Mesendoderm (in vitro differentiated cells): ENCODE measurements at regions not wholly inside any gene's neighbourhood (a gene's known extent, or its start where the extent isn't known, plus 50 kb on each side); places are given as distances from the start of the nearest gene placed in this dataset.

Experiments used
- DNase-seq: peaks from one replicate; pipeline ENCODE4 v3.0.0; 2013
- H2AK5ac ChIP-seq: 2 replicates; pipeline ENCODE4 v1.6.1; 2013; ENCODE audit warnings: low read length, inconsistent platforms
- H2BK120ac ChIP-seq: 2 replicates; pipeline ENCODE4 v1.6.1; 2013; ENCODE audit warnings: low read depth, mild to moderate bottlenecking, low read length, moderate library complexity, mixed read lengths
- H2BK15ac ChIP-seq: replicated peaks from 2 replicates; pipeline ENCODE4 v1.6.1; 2013; ENCODE audit warnings: low read depth, mild to moderate bottlenecking, moderate library complexity
- H2BK5ac ChIP-seq: 2 replicates; pipeline ENCODE4 v1.6.1; 2013; ENCODE audit warnings: low read length, inconsistent platforms
- H3K18ac ChIP-seq: 2 replicates; pipeline ENCODE4 v1.6.1; 2013; ENCODE audit warnings: mild to moderate bottlenecking, low read length, mixed read lengths
- H3K23ac ChIP-seq: one replicate; pipeline ENCODE4 v1.6.1; 2013; ENCODE audit warnings: low read length
- H3K27ac ChIP-seq: 2 replicates; pipeline ENCODE4 v1.5.1; 2013; ENCODE audit warnings: low read depth, mild to moderate bottlenecking, inconsistent platforms, low read length, moderate library complexity
- H3K27me3 ChIP-seq: 2 replicates; pipeline ENCODE4 v1.6.1; 2013; ENCODE audit warnings: low read length, control low read depth, mild to moderate bottlenecking, inconsistent platforms; ENCODE audit not compliant: insufficient read depth, poor library complexity
- H3K36me3 ChIP-seq: 2 replicates; pipeline ENCODE4 v1.6.1; 2013; ENCODE audit warnings: low read length, inconsistent platforms; ENCODE audit not compliant: control insufficient read depth, insufficient read depth
- H3K4ac ChIP-seq: one replicate; pipeline ENCODE4 v1.6.1; 2013; ENCODE audit warnings: low read depth, mild to moderate bottlenecking, low read length, moderate library complexity
- H3K4me1 ChIP-seq: 2 replicates; pipeline ENCODE4 v1.6.1; 2013; ENCODE audit warnings: low read depth, low read length, inconsistent platforms; ENCODE audit not compliant: control insufficient read depth
- H3K4me2 ChIP-seq: 2 replicates; pipeline ENCODE4 v1.6.1; 2013; ENCODE audit warnings: low read length
- H3K4me3 ChIP-seq: 2 replicates; pipeline ENCODE4 v1.5.1; 2013; ENCODE audit warnings: mild to moderate bottlenecking, low read length
- H3K56ac ChIP-seq: one replicate; pipeline ENCODE4 v1.6.1; 2013; ENCODE audit warnings: low read length
- H3K79me1 ChIP-seq: 2 replicates; pipeline ENCODE4 v1.6.1; 2013; ENCODE audit warnings: low read length, inconsistent platforms
- H3K79me2 ChIP-seq: 2 replicates; pipeline ENCODE4 v1.6.1; 2013; ENCODE audit warnings: mild to moderate bottlenecking, low read length; ENCODE audit not compliant: control insufficient read depth, insufficient read depth
- H3K9ac ChIP-seq: 2 replicates; pipeline ENCODE4 v1.6.1; 2013; ENCODE audit warnings: low read length, inconsistent platforms
- H4K5ac ChIP-seq: one replicate; pipeline ENCODE4 v1.6.1; 2013; ENCODE audit warnings: low read length
- H4K8ac ChIP-seq: one replicate; pipeline ENCODE4 v1.6.1; 2013; ENCODE audit warnings: low read depth, mild to moderate bottlenecking, control low read depth, low read length, moderate library complexity
- WGBS: extraction: QIAGEN DNeasy Blood & Tissue Kit; methylation state at CpG from one replicate; pipeline ENCODE4 v1.1.7; 2013; ENCODE audit warnings: low lambda C conversion rate, missing lambda C conversion rate; ENCODE audit not compliant: insufficient coverage; ENCODE audit errors: extremely low coverage; 5-methylcytosine and 5-hydroxymethylcytosine counted together

DNA sequence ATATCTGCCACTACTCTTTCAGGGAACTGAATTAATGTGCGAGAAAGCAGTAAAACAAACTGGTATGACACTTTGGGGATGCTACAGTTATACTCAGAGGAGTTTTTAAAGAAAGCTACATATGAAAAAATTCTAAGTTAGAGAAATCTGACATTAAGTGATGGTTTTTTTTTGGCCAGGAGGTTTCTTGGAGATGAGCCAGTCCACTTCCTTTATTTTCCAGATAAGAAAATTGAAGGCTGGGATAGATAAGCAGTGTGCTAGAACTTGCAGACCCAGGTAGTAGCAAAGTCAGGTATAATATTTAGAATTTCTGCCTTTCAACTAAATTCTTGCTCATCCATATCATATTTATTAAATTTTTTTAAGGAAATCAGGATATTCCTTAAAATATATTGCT lies 106.8 kb downstream of the FAT4 start:
- no CpG with 5 or more reads among the region's 1 CpG for WGBS
- no peak overlapping the region for H4K8ac ChIP-seq
- H4K5ac ChIP-seq, result no peak overlapping the region
- no peaks in the 10 kb centered on the region for H3K79me2 ChIP-seq
- H2BK15ac ChIP-seq, result no peak overlapping the region
- no peaks in the 10 kb centered on the region for H3K36me3 ChIP-seq
- H3K56ac ChIP-seq, result no peak overlapping the region
- H3K4ac ChIP-seq, result no peak overlapping the region
- no peak for DNase-seq
- H3K27ac ChIP-seq, result no peak overlapping the region
- no peak overlapping the region for H2BK120ac ChIP-seq
- H3K23ac ChIP-seq, result no peak overlapping the region
- no peak overlapping the region for H3K4me2 ChIP-seq
- H2AK5ac ChIP-seq, result no peak overlapping the region
- no peak overlapping the region for H2BK5ac ChIP-seq
- no peak overlapping the region for H3K18ac ChIP-seq
- no peak overlapping the region for H3K9ac ChIP-seq
- no peaks in the 10 kb centered on the region for H3K4me1 ChIP-seq
- H3K79me1 ChIP-seq, result no peaks in the 10 kb centered on the region
- no peaks in the 10 kb centered on the region for H3K27me3 ChIP-seq
- H3K4me3 ChIP-seq, result no peak overlapping the region

GRCh38 chr4:125423124-125423523 lies 108.4 kb downstream of the FAT4 start:
- Histone ChIP-seq H3K27ac (no peak overlapping the region), H3K18ac (no peak overlapping the region), H3K27me3 (no peaks in the 10 kb centered on the region), H3K4me2 (no peak overlapping the region), H3K23ac (no peak overlapping the region), H3K4ac (no peak overlapping the region), H3K56ac (no peak overlapping the region), H4K5ac (no peak overlapping the region), H3K36me3 (no peaks in the 10 kb centered on the region), H2BK5ac (no peak overlapping the region), H3K9ac (no peak overlapping the region), H3K79me1 (no peaks in the 10 kb centered on the region), H4K8ac (no peak overlapping the region), H3K79me2 (no peaks in the 10 kb centered on the region), H3K4me1 (no peaks in the 10 kb centered on the region), H2BK15ac (no peak overlapping the region), H2BK120ac (no peak overlapping the region), H3K4me3 (no peak overlapping the region), H2AK5ac (no peak overlapping the region)
- WGBS, result no CpG with 5 or more reads among the region's 2 CpGs
- no peak for DNase-seq

DNA sequence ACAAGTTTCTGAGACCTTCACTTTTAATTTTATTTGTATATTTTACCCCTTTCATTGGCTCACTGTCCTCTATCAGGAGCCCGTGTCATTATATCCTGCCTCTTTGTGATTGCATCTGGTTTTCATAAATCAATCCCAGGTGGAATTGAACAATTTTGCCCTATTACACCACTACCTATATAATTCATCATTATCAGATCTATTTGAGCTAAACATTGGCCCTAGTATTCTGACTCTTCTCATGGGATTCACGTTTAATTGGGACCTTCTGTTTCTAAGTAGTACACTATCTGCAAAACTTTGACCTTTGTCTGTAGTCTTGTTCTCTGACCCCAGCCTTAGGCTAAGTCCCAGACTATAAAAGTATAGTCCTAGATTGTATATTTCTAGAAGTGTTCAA lies 114.1 kb downstream of the FAT4 start:
- Histone ChIP-seq H3K4ac (no peak overlapping the region), H4K8ac (no peak overlapping the region), H3K36me3 (no peaks in the 10 kb centered on the region), H2BK15ac (no peak overlapping the region), H3K4me2 (no peak overlapping the region), H3K9ac (no peak overlapping the region), H3K56ac (no peak overlapping the region), H2BK5ac (no peak overlapping the region), H3K4me1 (no peaks in the 10 kb centered on the region), H3K4me3 (no peak overlapping the region), H3K18ac (no peak overlapping the region), H2BK120ac (no peak overlapping the region), H3K79me2 (no peaks in the 10 kb centered on the region), H4K5ac (no peak overlapping the region), H3K79me1 (no peaks in the 10 kb centered on the region), H3K27me3 (no peaks in the 10 kb centered on the region), H3K23ac (no peak overlapping the region), H3K27ac (no peak overlapping the region), H2AK5ac (no peak overlapping the region)
- DNase-seq, result no peak
- WGBS, result no CpG with 5 or more reads among the region's 2 CpGs

DNA sequence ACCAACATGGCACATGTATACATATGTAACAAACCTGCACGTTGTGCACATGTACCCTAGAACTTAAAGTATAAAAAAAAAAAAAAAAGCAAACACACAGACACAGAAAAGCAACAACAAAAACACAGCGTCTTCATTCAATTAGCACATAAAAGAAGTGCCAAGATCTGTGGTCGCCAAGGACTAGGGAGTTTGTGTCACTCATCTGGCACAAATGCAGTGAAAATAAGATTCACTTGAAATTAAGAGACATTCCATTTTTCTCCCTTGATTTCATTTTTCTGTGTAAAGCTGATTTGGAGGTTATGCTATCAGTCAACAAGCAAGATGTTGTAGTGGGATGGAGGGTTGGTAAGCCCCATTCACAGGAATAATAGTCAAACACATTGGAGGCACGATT lies 115.3 kb downstream of the FAT4 start:
- Histone ChIP-seq H3K18ac (no peak overlapping the region), H3K56ac (no peak overlapping the region), H2BK5ac (no peak overlapping the region), H3K27me3 (no peaks in the 10 kb centered on the region), H3K4me3 (no peak overlapping the region), H3K23ac (no peak overlapping the region), H4K5ac (no peak overlapping the region), H3K9ac (no peak overlapping the region), H3K4me1 (no peaks in the 10 kb centered on the region), H3K36me3 (no peaks in the 10 kb centered on the region), H4K8ac (no peak overlapping the region), H3K4ac (no peak overlapping the region), H2BK120ac (no peak overlapping the region), H2AK5ac (no peak overlapping the region), H3K4me2 (no peak overlapping the region), H3K79me2 (no peaks in the 10 kb centered on the region), H2BK15ac (no peak overlapping the region), H3K79me1 (no peaks in the 10 kb centered on the region), H3K27ac (no peak overlapping the region)
- no CpG with 5 or more reads among the region's 4 CpGs for WGBS
- DNase-seq, result no peak

- no peak overlapping the region for H4K5ac ChIP-seq
- no peaks in the 10 kb centered on the region for H3K79me2 ChIP-seq
- H3K4me3 ChIP-seq, result no peak overlapping the region
- H3K4me1 ChIP-seq, result no peaks in the 10 kb centered on the region
- H2BK120ac ChIP-seq, result no peak overlapping the region
- no peak overlapping the region for H3K9ac ChIP-seq
- H3K27me3 ChIP-seq, result no peaks in the 10 kb centered on the region
- no peak overlapping the region for H3K18ac ChIP-seq
- H4K8ac ChIP-seq, result no peak overlapping the region
- H3K56ac ChIP-seq, result no peak overlapping the region
- no peak overlapping the region for H2BK15ac ChIP-seq
- H3K79me1 ChIP-seq, result no peaks in the 10 kb centered on the region
- no peak overlapping the region for H3K4me2 ChIP-seq
- no peak overlapping the region for H3K4ac ChIP-seq
- no peak overlapping the region for H2BK5ac ChIP-seq
- no CpG with 5 or more reads among the region's 2 CpGs for WGBS
- H3K27ac ChIP-seq, result no peak overlapping the region
- no peak overlapping the region for H2AK5ac ChIP-seq
- no peak overlapping the region for H3K23ac ChIP-seq
- H3K36me3 ChIP-seq, result no peaks in the 10 kb centered on the region
- peak; percentile 88 for DNase-seq
Observed at GRCh38 chr4:125432078-125432477, 117.3 kb downstream of the FAT4 start.

GRCh38 chr4:125433453-125433852 lies 118.7 kb downstream of the FAT4 start:
- Histone ChIP-seq H3K27ac (no peak overlapping the region), H2BK15ac (no peak overlapping the region), H3K23ac (no peak overlapping the region), H3K9ac (no peak overlapping the region), H3K18ac (no peak overlapping the region), H3K4me2 (no peak overlapping the region), H2BK5ac (no peak overlapping the region), H4K8ac (no peak overlapping the region), H2BK120ac (no peak overlapping the region), H3K4me3 (no peak overlapping the region), H3K27me3 (no peaks in the 10 kb centered on the region), H3K4me1 (no peaks in the 10 kb centered on the region), H3K79me1 (no peaks in the 10 kb centered on the region), H3K4ac (no peak overlapping the region), H2AK5ac (no peak overlapping the region), H3K79me2 (no peaks in the 10 kb centered on the region), H3K36me3 (no peaks in the 10 kb centered on the region), H3K56ac (no peak overlapping the region), H4K5ac (no peak overlapping the region)
- no CpG with 5 or more reads among the region's 2 CpGs for WGBS
- DNase-seq, result no peak
